ENCODE measurements at regions not wholly inside any gene's neighbourhood (a gene's known extent, or its start where the extent isn't known, plus 50 kb on each side); places are given as distances from the start of the nearest gene placed in this dataset.
A peak's percentile ranks its signal among the peaks of the same experiment; 100 is the strongest.

DNA sequence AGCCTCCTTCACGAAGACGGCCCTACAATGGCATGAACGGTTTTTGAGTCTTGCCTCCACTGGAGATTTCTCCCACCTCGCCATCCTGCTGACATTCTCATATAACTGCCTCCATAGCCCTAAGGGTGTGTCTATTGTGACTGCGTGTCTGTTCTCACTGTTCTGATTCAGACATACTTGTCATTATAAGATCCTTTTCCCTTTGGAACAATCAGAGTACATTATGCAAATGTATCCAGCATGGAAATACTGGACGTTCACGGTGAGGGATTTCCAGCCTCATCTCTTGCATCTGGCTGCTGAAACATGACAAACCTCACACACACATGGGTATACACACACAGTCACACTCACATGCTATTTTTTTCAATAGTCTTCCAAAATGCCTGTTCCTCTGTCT is 402.1 kb downstream of the DIRAS2 start:
- Mint-ChIP-seq H3K9me3 (ENCODE audit: unreplicated experiment) (no peaks in the 10 kb centered on the region), H3K4me3 (ENCODE audit: unreplicated experiment) (no peak overlapping the region), H3K27me3 (ENCODE audit: unreplicated experiment) (peaks cover 2% of the 10 kb centered on the region), H3K27ac (ENCODE audit: unreplicated experiment) (peak overlapping the region; percentile 6), H3K4me1 (ENCODE audit: low read depth, unreplicated experiment) (peaks cover 12% of the 10 kb centered on the region), H3K36me3 (ENCODE audit: unreplicated experiment) (no peaks in the 10 kb centered on the region)
- DNase-seq: no peak
- TF ChIP-seq, protein P1, sequence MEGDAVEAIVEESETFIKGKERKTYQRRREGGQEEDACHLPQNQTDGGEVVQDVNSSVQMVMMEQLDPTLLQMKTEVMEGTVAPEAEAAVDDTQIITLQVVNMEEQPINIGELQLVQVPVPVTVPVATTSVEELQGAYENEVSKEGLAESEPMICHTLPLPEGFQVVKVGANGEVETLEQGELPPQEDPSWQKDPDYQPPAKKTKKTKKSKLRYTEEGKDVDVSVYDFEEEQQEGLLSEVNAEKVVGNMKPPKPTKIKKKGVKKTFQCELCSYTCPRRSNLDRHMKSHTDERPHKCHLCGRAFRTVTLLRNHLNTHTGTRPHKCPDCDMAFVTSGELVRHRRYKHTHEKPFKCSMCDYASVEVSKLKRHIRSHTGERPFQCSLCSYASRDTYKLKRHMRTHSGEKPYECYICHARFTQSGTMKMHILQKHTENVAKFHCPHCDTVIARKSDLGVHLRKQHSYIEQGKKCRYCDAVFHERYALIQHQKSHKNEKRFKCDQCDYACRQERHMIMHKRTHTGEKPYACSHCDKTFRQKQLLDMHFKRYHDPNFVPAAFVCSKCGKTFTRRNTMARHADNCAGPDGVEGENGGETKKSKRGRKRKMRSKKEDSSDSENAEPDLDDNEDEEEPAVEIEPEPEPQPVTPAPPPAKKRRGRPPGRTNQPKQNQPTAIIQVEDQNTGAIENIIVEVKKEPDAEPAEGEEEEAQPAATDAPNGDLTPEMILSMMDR (IDR thresholded peaks at IDR 0.05; ENCODE audit: partially characterized antibody, unreplicated experiment): no peak

DNA sequence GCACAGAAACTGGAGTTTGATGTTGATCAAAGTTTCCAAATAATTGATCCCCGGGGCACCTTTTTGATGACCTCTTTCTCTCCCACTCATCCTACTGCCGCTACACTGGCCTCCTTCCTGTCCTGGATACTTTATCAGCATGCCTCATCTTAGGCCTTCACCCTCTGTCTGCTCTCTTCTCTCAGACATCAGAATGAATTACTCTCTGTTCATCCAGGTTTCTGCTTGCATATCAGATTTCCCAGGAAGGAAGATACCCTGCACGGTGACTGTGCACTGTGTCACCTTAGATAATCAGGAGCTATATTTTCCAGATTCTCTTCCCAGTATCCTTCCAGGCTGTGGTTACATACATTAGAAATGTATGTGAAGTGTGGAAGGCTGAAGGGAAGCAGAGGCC is 397.0 kb downstream of the DIRAS2 start:
- no peaks in the 10 kb centered on the region for H3K27me3 Mint-ChIP-seq (ENCODE audit: unreplicated experiment)
- TF ChIP-seq, protein P1 (IDR thresholded peaks at IDR 0.05; ENCODE audit: partially characterized antibody, unreplicated experiment): no peak
- no peak overlapping the region for H3K27ac Mint-ChIP-seq (ENCODE audit: unreplicated experiment)
- H3K36me3 Mint-ChIP-seq (ENCODE audit: unreplicated experiment): no peaks in the 10 kb centered on the region
- DNase-seq: no peak
- H3K9me3 Mint-ChIP-seq (ENCODE audit: unreplicated experiment): no peaks in the 10 kb centered on the region
- H3K4me1 Mint-ChIP-seq (ENCODE audit: low read depth, unreplicated experiment): peaks cover 3% of the 10 kb centered on the region
- no peak overlapping the region for H3K4me3 Mint-ChIP-seq (ENCODE audit: unreplicated experiment)

DNA sequence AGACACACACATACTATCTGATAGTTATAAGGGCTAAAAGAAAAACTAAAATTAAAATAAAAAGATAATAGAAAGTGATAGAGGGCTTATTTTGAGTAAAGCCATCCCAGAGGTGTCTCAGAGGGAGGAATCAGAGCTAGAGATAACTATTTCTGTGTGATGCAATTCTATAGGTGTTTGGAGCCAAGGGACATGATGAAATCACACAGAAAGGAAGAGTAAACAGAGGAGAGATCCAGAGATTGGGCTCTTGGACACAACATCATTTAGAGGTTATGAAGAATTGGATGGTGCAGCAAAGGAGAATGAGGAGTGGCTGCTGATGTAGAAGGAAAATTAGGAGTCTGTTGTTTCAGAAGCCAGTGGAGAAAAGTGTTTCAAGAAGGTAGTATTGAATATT is 393.5 kb downstream of the DIRAS2 start:
- Mint-ChIP-seq H3K27me3 (ENCODE audit: unreplicated experiment) (no peaks in the 10 kb centered on the region), H3K27ac (ENCODE audit: unreplicated experiment) (no peak overlapping the region), H3K4me1 (ENCODE audit: low read depth, unreplicated experiment) (no peaks in the 10 kb centered on the region), H3K4me3 (ENCODE audit: unreplicated experiment) (no peak overlapping the region), H3K9me3 (ENCODE audit: unreplicated experiment) (peaks cover 2% of the 10 kb centered on the region), H3K36me3 (ENCODE audit: unreplicated experiment) (no peaks in the 10 kb centered on the region)
- DNase-seq: no peak
- TF ChIP-seq, protein P1 (IDR thresholded peaks at IDR 0.05; ENCODE audit: partially characterized antibody, unreplicated experiment): no peak

DNA sequence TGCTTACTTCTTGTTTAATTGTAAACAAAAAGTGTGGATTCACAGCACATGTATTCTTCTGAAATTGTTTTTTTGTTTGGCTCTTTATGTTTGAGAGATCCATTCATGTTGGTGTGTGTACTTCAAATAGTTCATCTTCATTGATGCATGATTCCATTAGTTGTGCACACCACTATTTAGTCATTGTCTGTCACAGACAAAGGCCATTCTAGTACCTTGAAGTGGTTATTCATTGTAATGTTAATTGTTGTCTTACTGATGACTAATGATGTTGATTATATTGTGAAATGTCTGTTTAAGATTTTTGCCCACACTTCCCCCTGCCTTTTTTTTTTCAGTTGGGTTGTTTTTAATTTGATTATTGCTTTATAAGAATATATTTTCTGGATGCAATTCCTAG is 391.3 kb downstream of the DIRAS2 start:
- H3K9me3 Mint-ChIP-seq (ENCODE audit: unreplicated experiment): peaks cover 2% of the 10 kb centered on the region
- H3K36me3 Mint-ChIP-seq (ENCODE audit: unreplicated experiment): no peaks in the 10 kb centered on the region
- DNase-seq: no peak
- H3K27me3 Mint-ChIP-seq (ENCODE audit: unreplicated experiment): no peaks in the 10 kb centered on the region
- TF ChIP-seq, protein P1 (IDR thresholded peaks at IDR 0.05; ENCODE audit: partially characterized antibody, unreplicated experiment): no peak
- no peak overlapping the region for H3K4me3 Mint-ChIP-seq (ENCODE audit: unreplicated experiment)
- H3K27ac Mint-ChIP-seq (ENCODE audit: unreplicated experiment): no peak overlapping the region
- no peaks in the 10 kb centered on the region for H3K4me1 Mint-ChIP-seq (ENCODE audit: low read depth, unreplicated experiment)

DNA sequence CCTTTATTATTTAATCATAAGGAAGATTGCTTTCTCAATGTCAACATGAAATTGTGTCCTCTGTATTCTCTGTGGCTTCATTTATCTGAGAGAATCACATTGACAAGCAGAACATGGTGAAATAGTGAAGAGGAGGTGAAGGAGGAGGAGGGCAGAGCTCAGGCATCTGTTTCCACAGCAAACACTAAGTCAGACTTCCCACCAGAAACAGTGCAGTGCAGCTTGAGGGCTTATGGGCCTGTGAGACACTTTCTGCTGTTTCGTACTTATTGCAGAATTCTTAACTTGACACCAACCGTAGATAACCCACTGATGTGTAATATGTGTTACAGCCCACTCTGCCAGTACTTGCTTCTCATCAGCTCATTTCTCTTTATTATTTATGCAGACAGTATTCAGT is 386.3 kb downstream of the DIRAS2 start:
- H3K9me3 Mint-ChIP-seq (ENCODE audit: unreplicated experiment): peaks cover 4% of the 10 kb centered on the region
- no peak overlapping the region for H3K27ac Mint-ChIP-seq (ENCODE audit: unreplicated experiment)
- H3K36me3 Mint-ChIP-seq (ENCODE audit: unreplicated experiment): no peaks in the 10 kb centered on the region
- no peak overlapping the region for H3K4me3 Mint-ChIP-seq (ENCODE audit: unreplicated experiment)
- no peaks in the 10 kb centered on the region for H3K27me3 Mint-ChIP-seq (ENCODE audit: unreplicated experiment)
- TF ChIP-seq, protein P1 (IDR thresholded peaks at IDR 0.05; ENCODE audit: partially characterized antibody, unreplicated experiment): no peak
- no peak for DNase-seq
- H3K4me1 Mint-ChIP-seq (ENCODE audit: low read depth, unreplicated experiment): no peaks in the 10 kb centered on the region

Measured in glutamatergic neuron (in vitro differentiated cells).